HepG2 (cell line): ENCODE measurements at regions not wholly inside any gene's neighbourhood (a gene's known extent, or its start where the extent isn't known, plus 50 kb on each side); places are given as distances from the start of the nearest gene placed in this dataset.

Source experiments
- ATAC-seq: fragments of 200-7000 bp; cut with Tn5 transposase; 3 replicates; pipeline ENCODE4 v1.9.1; 2020; ENCODE audit warnings: mild to moderate bottlenecking, moderate library complexity
- BruUV-seq: library from RNA; stranded (reverse); fragments of 400-500 nt; replicated peaks from 2 replicates; lab custom pipeline; 2021; lab: Mats Ljungman, UMichigan
- CTCF ChIA-PET: fragments of 300-600 bp; formaldehyde crosslinking; extraction: SDS; loops from one replicate; lab custom pipeline; 2021; ENCODE audit warnings: low total read pairs, inconsistent platforms, low intra/inter-chr PET ratio; lab: Yijun Ruan, JAX
- POLR2A ChIA-PET: fragments of 350-600 bp; sonication (Branson Sonifier 250); formaldehyde crosslinking; loops from one replicate; lab custom pipeline; 2020; ENCODE audit warnings: antibody characterized with exemption, inconsistent platforms; lab: Yijun Ruan, JAX
- DNase-seq: peaks from one replicate; pipeline ENCODE4 v3.0.0-alpha.2; 2015; ENCODE audit warnings: low spot score
- FAIRE-seq: peaks from 3 replicates; lab custom pipeline; 2011; peaks lifted over from hg19 to GRCh38; lab: Jason Lieb, UNC
- H2AFZ ChIP-seq: one replicate; pipeline ENCODE4 v1.6.1; 2011; ENCODE audit warnings: low read length, inconsistent platforms
- H3K27ac ChIP-seq: fragments of 300-600 bp; 3 replicates; pipeline ENCODE4 v1.8.0; 2011; ENCODE audit warnings: mixed run types, mild to moderate bottlenecking, mixed read lengths, low read length, inconsistent platforms; ENCODE audit not compliant: insufficient read depth; ENCODE audit errors: extremely low read length
- H3K27me3 ChIP-seq, 2 experiments: fragments of 200-600 bp in 1 of 2; 2 replicates in 1 of 2; 3 replicates in 1 of 2; pipeline versions ENCODE4 v1.6.0 to v1.8.0; 2011; ENCODE audit warnings: low read length in 2 of 2, mild to moderate bottlenecking in 2 of 2, moderate library complexity in 2 of 2, inconsistent platforms in 1 of 2; ENCODE audit not compliant: insufficient read depth in 2 of 2, control insufficient read depth in 1 of 2
- H3K36me3 ChIP-seq, 2 experiments: fragments of 200-600 bp in 1 of 2; replicated peaks in 1 of 2; 2 replicates in 1 of 2; 3 replicates in 1 of 2; pipeline versions ENCODE4 v1.5.1 to v1.8.0; 2011; ENCODE audit warnings: low read length in 2 of 2, inconsistent platforms in 1 of 2; ENCODE audit not compliant: insufficient read depth in 2 of 2, control insufficient read depth in 1 of 2
- H3K4me1 ChIP-seq: 2 replicates; pipeline ENCODE4 v1.5.1; 2012; ENCODE audit warnings: low read length, inconsistent platforms; ENCODE audit not compliant: insufficient read depth
- H3K4me2 ChIP-seq: 2 replicates; pipeline ENCODE4 v1.6.0; 2011; ENCODE audit warnings: low read depth, low read length, inconsistent platforms
- H3K4me3 ChIP-seq, 3 experiments: fragments of 200-600 bp in 1 of 3; sonication (generic), shearing (Covaris generic) in 1 of 3; replicated peaks in 1 of 3; 2 replicates each; pipeline ENCODE4 v1.5.1; 2011 to 2016; ENCODE audit warnings: low read length in 3 of 3, inconsistent platforms in 2 of 3, low read depth in 2 of 3, mild to moderate bottlenecking in 2 of 3, control low read depth in 1 of 3, mixed read lengths in 1 of 3; ENCODE audit not compliant: insufficient read depth in 1 of 3
- H3K79me2 ChIP-seq: one replicate; pipeline ENCODE4 v1.6.1; 2011; ENCODE audit warnings: low read length, inconsistent platforms; ENCODE audit not compliant: insufficient read depth
- H3K9ac ChIP-seq: 2 replicates; pipeline ENCODE4 v1.6.0; 2011; ENCODE audit warnings: mild to moderate bottlenecking, low read depth, low read length, inconsistent platforms; ENCODE audit not compliant: insufficient read depth
- H3K9me3 ChIP-seq: 2 replicates; pipeline ENCODE4 v1.5.1; 2012; ENCODE audit warnings: mild to moderate bottlenecking, low read length
- H4K20me1 ChIP-seq: 2 replicates; pipeline ENCODE4 v1.6.0; 2011; ENCODE audit warnings: inconsistent platforms, mild to moderate bottlenecking, low read length, moderate library complexity; ENCODE audit not compliant: insufficient read depth
- AKNA ChIP-seq: sonication (generic); formaldehyde crosslinking; IDR thresholded peaks from 2 replicates; pipeline ENCODE4 v1.4.0; 2020; ENCODE audit warnings: missing genetic modification reagents, borderline replicate concordance
- ERF ChIP-seq: IDR thresholded peaks from 2 replicates; pipeline ENCODE4 v1.6.1; 2018; ENCODE audit warnings: missing biosample characterization, missing genetic modification reagents
- FOXK1 ChIP-seq: sonication (generic); formaldehyde crosslinking; IDR thresholded peaks from 2 replicates; pipeline ENCODE4 v1.4.0; 2020; ENCODE audit warnings: low read depth, missing genetic modification reagents, borderline replicate concordance
- IKZF5 ChIP-seq: IDR thresholded peaks from 2 replicates; pipeline ENCODE4 v1.6.1; 2018; ENCODE audit warnings: missing genetic modification reagents, mild to moderate bottlenecking, missing compliant biosample characterization
- NFE2L1 ChIP-seq: sonication (generic); formaldehyde crosslinking; IDR thresholded peaks from 2 replicates; pipeline ENCODE4 v1.4.0; 2020; ENCODE audit warnings: missing genetic modification reagents, mild to moderate bottlenecking, borderline replicate concordance
- PAWR ChIP-seq: sonication (generic); formaldehyde crosslinking; IDR thresholded peaks from 2 replicates; pipeline ENCODE4 v1.4.0; 2020; ENCODE audit warnings: missing genetic modification reagents, mild to moderate bottlenecking, borderline replicate concordance
- PHF5A ChIP-seq: IDR thresholded peaks from one replicate; pipeline ENCODE4 v1.6.1; 2018; ENCODE audit warnings: low read depth, missing genetic modification reagents; ENCODE audit not compliant: unreplicated experiment
- RBAK ChIP-seq: sonication (generic); formaldehyde crosslinking; IDR thresholded peaks from 2 replicates; pipeline ENCODE4 v1.5.1; 2020; ENCODE audit warnings: mild to moderate bottlenecking, missing genetic modification reagents
- RXRB ChIP-seq: IDR thresholded peaks from 2 replicates; pipeline ENCODE4 v1.6.1; 2016; ENCODE audit warnings: borderline replicate concordance, missing genetic modification reagents, missing compliant biosample characterization
- SP4 ChIP-seq: sonication (generic); formaldehyde crosslinking; IDR thresholded peaks from 2 replicates; pipeline ENCODE4 v1.8.1; 2023; ENCODE audit warnings: mild to moderate bottlenecking, missing genetic modification reagents
- ZEB1 ChIP-seq: IDR thresholded peaks from 2 replicates; pipeline ENCODE4 v1.6.1; 2012; ENCODE audit warnings: mild to moderate bottlenecking, low read depth, inconsistent platforms; ENCODE audit not compliant: insufficient replicate concordance
- ZFP36L1 ChIP-seq: sonication (generic); formaldehyde crosslinking; IDR thresholded peaks from 2 replicates; pipeline ENCODE4 v1.8.0; 2022; ENCODE audit warnings: mild to moderate bottlenecking, missing genetic modification reagents, moderate library complexity
- ZFP37 ChIP-seq: sonication (generic); formaldehyde crosslinking; IDR thresholded peaks from 2 replicates; pipeline ENCODE4 v1.4.0; 2020; ENCODE audit warnings: missing genetic modification reagents, borderline replicate concordance
- ZNF543 ChIP-seq: sonication (generic); formaldehyde crosslinking; IDR thresholded peaks from 2 replicates; pipeline ENCODE4 v1.4.0; 2020; ENCODE audit warnings: mild to moderate bottlenecking, missing genetic modification reagents
- WGBS: methylation state at CpG from one replicate; pipeline ENCODE4 v1.1.6; 2017; ENCODE audit warnings: low lambda C conversion rate; 5-methylcytosine and 5-hydroxymethylcytosine counted together
- in situ Hi-C: cut with HindIII; loops from 2 replicates; pipeline ENCODE4 v1.10.0; 2017; ENCODE audit warnings: low pct_unique_long_range_greater_than_20kb; ENCODE audit not compliant: extremely low pct_ligation_motif_present
- intact Hi-C: fragments of 100-400 bp; cut with micrococcal nuclease; formaldehyde crosslinking; loops from one replicate; pipeline ENCODE4 v1.10.0; 2022; ENCODE audit not compliant: unreplicated experiment

- CTCF ChIA-PET = no interaction called here
- no TSS peak for BruUV-seq
- Histone ChIP-seq H4K20me1 (no peaks in the 10 kb centered on the region), H3K4me2 (no peak overlapping the region), H3K27me3 (no peaks in the 10 kb centered on the region), H3K79me2 (no peaks in the 10 kb centered on the region), H2AFZ (no peak overlapping the region), H3K4me1 (no peaks in the 10 kb centered on the region), H3K9me3 (no peaks in the 10 kb centered on the region), H3K9ac (no peak overlapping the region), H3K36me3 (no peaks in the 10 kb centered on the region), H3K4me3 (no peak overlapping the region), H3K27ac (no peak overlapping the region)
- in situ Hi-C loops (no loop called here), intact Hi-C loops (no loop called here)
- TF ChIP-seq IKZF5 (no peak), ZNF543 (CRISPR knock-in tag) (no peak), ZFP36L1 (no peak), RXRB (CRISPR knock-in tag) (no peak), AKNA (CRISPR knock-in tag) (no peak), ZEB1 (no peak), ERF (no peak), SP4 (CRISPR knock-in tag) (no peak), PAWR (CRISPR knock-in tag) (no peak), FOXK1 (CRISPR knock-in tag) (no peak), ZFP37 (CRISPR knock-in tag) (no peak), NFE2L1 (CRISPR knock-in tag) (no peak), RBAK (CRISPR knock-in tag) (no peak), PHF5A (CRISPR knock-in tag) (no peak)
- ATAC-seq (no peak), FAIRE-seq (no peak), DNase-seq (no peak)
- POLR2A ChIA-PET = no interaction called here
- WGBS = 16% methylated on average over 4 of the region's 4 CpGs
Observed at GRCh38 chr2:18262601-18263000, 297.9 kb downstream of the RDH14 start.
